Embryonic facial prominence (tissue), 1 donor: ENCODE measurements at regions not wholly inside any gene's neighbourhood (a gene's known extent, or its start where the extent isn't known, plus 50 kb on each side); places are given as distances from the start of the nearest gene placed in this dataset.

Experiments
- DNase-seq: peaks from one replicate; pipeline ENCODE4 v3.0.0-alpha.2; 2016; ENCODE audit errors: extremely low spot score

GRCh38 chr1:209427277-209427676, 156.2 kb upstream of the CAMK1G start:
- DNase-seq: no peak

- DNase-seq: no peak
Observed at GRCh38 chr1:209427811-209428210, 155.7 kb upstream of the CAMK1G start.

DNA sequence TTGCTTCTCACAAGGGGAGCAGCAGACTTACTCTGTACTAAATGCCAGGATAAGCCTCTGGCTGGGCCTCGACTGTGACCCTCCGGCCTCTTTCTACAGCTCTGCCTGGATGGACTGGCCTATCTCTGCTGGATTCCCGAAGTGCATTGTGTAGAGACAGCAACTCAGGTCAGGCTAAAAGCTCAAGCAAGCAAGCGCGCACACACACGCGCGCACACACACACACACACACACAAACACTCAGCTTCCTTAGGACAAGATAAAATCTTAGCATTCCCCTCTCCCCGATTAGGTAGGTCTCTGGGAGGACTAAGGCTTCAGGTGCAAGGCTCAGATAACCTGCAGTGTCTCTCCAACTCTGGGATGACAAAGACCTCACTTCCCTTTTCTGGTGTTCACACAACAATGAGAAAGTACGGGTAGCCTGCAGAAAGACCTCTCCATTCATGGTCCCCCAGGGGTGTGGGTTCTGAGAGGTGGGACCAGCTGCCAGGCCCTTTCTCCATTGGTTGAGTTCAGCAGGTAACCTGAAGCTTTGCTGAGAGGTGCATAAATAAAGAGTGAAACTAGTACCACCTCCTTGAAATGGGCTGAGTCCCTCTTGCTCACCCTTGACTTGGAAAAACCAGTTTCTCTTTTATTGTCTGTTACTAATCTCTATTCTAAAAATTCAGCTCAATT, 155.1 kb upstream of the CAMK1G start:
- no peak for DNase-seq

GRCh38 chr1:209429611-209430010, 153.9 kb upstream of the CAMK1G start:
- no peak for DNase-seq

GRCh38 chr1:209430107-209430506, 153.4 kb upstream of the CAMK1G start:
- DNase-seq: no peak

- no peak for DNase-seq
Observed at GRCh38 chr1:209430821-209431259, 152.7 kb upstream of the CAMK1G start.

GRCh38 chr1:209431402-209431801, 152.1 kb upstream of the CAMK1G start:
- no peak for DNase-seq

DNA sequence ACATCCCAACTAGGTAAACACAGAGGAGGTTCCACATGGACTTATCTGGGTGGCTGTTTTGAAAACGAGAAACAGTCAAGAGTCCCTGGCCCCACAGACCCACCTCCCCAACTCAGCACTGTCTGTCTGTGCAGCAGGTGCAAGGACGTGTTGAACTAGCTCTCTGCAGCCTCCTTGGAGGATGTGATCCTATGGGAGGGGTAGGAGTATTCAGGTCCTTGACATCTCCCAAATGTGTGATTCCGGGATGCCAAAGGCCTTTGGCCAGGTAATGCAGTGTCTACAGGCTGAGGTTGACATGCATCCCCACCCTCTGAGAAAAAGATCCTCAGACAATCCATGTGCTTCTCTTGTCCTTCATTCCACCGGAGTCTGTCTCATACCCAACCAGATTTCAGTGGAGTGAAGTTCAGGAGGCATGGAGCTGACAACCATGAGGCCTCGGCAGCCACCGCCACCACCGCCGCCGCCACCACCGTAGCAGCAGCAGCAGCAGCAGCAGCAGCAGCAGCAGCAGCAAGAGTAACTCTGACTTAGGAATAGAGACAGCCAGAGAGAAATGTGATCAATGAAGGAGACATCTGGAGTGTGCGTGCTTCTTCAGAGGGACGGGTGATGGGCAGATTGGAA, 151.6 kb upstream of the CAMK1G start:
- no peak for DNase-seq

GRCh38 chr1:209432443-209432825, 151.1 kb upstream of the CAMK1G start:
- no peak for DNase-seq

DNA sequence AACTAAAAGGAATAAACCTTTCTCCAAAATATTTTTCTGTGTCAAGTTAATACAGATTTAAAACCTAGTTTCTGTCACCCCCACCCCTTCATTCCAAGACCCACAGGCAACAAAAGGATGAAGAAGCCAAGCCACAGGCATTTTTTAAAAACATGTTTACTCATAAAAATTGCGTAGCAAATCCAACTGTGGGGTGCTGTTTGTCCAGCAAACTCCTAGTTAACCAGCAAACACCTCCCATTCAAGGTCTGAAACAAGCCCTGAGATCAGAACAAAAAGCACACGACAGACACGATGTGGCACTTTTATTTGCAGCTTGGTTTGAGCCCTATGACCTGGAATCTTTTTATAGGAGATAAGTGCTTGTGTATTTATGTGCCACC, 149.9 kb upstream of the CAMK1G start:
- no peak for DNase-seq

GRCh38 chr1:209434066-209434465, 149.4 kb upstream of the CAMK1G start:
- no peak for DNase-seq

- DNase-seq: no peak
Observed at GRCh38 chr1:209434631-209435217, 148.8 kb upstream of the CAMK1G start.

DNA sequence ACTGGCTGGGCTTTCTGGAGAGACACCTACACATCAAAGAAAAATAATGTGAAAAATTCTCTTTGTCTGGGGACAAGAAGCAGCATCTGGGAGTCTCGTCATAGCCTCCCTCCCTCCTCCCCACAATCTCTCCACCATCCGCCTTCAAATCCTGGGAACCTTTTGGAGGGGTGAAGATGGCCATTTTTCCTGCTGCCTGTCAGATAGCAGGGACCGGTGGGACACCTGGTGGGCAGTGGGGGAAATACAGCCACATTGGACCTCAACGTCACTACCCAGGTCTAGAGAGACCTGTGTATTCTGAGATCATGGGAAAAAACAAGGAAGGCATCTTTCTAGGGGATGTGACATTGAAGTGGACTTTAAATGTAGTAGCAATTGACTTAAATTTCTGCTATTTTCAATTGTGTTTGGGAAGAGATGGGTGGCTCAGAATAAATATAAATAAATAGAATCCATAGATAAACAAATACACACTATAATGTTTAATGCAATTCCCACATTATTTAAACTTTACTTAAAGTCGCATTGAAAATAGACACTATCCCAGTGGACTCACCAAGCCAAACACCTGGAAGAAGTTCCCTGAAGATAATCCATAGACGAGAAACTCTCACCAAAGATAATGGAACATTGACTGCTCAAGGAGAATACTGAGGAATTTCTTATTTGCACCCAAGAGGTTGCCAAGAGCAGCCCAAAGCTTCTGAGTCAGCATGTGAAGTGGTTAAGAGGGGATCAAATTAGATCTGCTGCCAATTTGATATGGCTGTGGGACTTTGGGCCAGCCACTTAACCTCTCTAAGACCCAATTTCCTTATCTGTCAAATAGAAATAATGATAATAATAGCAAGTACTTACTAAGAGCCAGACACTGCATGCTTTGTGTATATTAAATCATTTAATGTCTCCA, 147.6 kb upstream of the CAMK1G start:
- peak; percentile 45 for DNase-seq

GRCh38 chr1:209439828-209440227, 143.7 kb upstream of the CAMK1G start:
- no peak for DNase-seq

GRCh38 chr1:209443361-209443931, 140.1 kb upstream of the CAMK1G start:
- DNase-seq: no peak

- no peak for DNase-seq
Observed at GRCh38 chr1:209443975-209444651, 139.4 kb upstream of the CAMK1G start.

DNA sequence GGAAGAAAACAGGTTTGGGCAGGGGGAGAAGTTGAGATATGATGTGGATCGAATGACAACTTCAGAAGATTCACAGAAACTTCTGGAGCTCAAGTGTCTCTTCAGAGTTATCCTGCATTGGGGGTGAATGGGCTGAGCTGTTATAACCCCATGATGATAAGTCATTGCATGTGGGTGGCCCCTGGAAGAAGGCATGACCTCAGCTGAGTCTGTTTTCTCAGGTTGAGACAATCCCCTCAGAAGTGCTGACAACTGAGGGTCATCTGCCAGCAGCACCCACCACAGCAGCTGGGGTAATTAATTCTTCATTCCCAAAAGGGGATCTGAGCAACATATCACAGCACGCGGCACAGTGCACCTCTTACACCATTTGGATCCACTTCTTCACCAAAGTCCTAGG, 138.6 kb upstream of the CAMK1G start:
- no peak for DNase-seq

DNA sequence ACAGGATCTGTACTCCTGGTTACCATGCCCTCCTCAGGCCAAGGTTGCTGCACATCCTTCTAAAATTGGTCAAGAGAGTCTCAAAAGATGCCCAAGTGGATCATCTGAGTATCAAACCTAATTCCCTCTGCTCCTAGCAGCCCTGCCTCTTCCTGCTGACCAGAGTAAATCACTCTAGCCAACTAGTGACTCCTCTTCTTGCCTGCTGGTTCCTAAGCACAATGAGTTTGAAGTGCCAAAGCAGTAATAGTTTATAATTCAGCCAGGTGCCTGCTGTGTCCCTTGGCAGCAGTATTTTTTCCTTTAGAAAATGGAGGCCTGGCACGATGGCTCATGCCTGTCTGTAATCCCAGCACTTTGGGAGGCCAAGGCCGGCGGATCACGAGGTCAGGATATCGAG, 137.9 kb upstream of the CAMK1G start:
- DNase-seq: no peak

- no peak for DNase-seq
Observed at GRCh38 chr1:209446356-209446755, 137.2 kb upstream of the CAMK1G start.

DNA sequence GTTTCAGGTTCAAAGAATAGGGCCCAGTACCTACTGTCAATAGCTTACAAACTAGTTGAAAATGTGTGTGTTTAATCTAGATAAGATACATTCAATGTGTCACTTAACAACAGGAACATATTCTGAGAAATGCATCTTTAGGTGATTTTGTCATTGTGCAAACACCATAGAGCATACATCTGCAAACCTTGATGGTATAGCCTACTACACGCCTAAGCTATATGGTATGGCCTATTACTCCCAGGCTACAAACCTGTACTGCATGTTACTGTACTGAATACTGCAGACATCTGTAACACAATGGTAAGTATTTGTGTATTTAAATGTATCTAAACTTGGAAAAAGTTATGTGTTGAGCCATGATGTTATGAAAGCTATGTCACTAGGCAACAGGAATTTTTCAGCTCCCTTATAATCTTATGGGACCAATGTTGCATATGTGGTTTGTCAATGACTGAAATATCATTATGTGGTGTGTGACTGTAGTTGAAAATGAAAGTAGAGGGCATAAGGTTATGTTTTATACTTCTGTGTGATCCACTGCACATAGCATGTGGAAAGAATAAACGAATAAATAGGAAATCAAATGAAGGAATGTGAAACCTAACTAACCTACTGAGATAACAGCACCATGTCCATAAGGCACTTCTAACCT, 129.0 kb upstream of the CAMK1G start:
- DNase-seq: no peak

- no peak for DNase-seq
Observed at GRCh38 chr1:209455145-209455544, 128.4 kb upstream of the CAMK1G start.
